ENCODE measurements at regions not wholly inside any gene's neighbourhood (a gene's known extent, or its start where the extent isn't known, plus 50 kb on each side); places are given as distances from the start of the nearest gene placed in this dataset.
"Not testable (repeated sequence)": the region's sequence is repeated elsewhere in the genome, so short reads cannot be mapped to it uniquely, and the experiment has no call there.

GRCh38 chr9:41044930-41045329 lies 83.6 kb downstream of the FOXD4L6 start:
- not testable (repeated sequence) for TF ChIP-seq CTCF (conservative IDR thresholded peaks at IDR 0.05; ENCODE audit: low read depth, low read length); EZH2 (IDR thresholded peaks at IDR 0.05; ENCODE audit: borderline replicate concordance, low read depth, low read length, poor library complexity, severe bottlenecking)

All from A673 (cell line).